ENCODE measurements at regions not wholly inside any gene's neighbourhood (a gene's known extent, or its start where the extent isn't known, plus 50 kb on each side); places are given as distances from the start of the nearest gene placed in this dataset.

DNA sequence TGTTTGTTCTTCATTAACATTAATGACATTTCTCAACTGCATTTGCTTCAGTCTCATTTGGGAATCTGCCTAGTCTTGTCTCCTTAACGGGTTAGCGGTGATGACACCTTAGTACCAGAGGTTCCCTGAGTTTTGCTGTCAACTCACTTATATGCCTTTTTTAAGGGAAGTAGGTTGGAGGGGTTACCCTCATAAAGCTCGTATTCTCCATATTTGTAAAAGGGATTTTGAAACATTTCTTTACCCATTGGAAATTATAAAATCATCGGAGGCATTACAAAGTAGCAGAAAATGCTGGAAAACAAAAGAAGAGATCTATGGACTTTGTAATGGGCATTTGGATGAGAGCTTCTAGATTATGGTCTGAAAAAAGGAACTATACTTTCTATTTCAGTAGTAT, 88.7 kb upstream of the PRDM1 start:
- DNase-seq (ENCODE audit: low read depth, low spot score), result no peak
- H3K9ac ChIP-seq (ENCODE audit: insufficient read length, low read depth), result no peak overlapping the region
- no peaks in the 10 kb centered on the region for H3K4me1 ChIP-seq (ENCODE audit: insufficient read depth, insufficient read length)
- peaks cover 57% of the 10 kb centered on the region for H3K27me3 ChIP-seq (ENCODE audit: insufficient read depth, insufficient read length)
- TF ChIP-seq SUZ12 (IDR thresholded peaks at IDR 0.05; ENCODE audit: extremely low read depth, insufficient read depth, insufficient read length) (no peak), ZNF274 (IDR thresholded peaks at IDR 0.05; ENCODE audit: low read depth, low read length) (no peak), YY1 (IDR thresholded peaks at IDR 0.05; ENCODE audit: insufficient read depth, insufficient read length) (no peak)
- H3K4me3 ChIP-seq (ENCODE audit: insufficient read length, low read depth), result no peak overlapping the region
- no peaks in the 10 kb centered on the region for H3K9me3 ChIP-seq (ENCODE audit: insufficient read depth, low read length)
- H3K36me3 ChIP-seq (ENCODE audit: insufficient read depth, insufficient read length, low read length), result no peaks in the 10 kb centered on the region

DNA sequence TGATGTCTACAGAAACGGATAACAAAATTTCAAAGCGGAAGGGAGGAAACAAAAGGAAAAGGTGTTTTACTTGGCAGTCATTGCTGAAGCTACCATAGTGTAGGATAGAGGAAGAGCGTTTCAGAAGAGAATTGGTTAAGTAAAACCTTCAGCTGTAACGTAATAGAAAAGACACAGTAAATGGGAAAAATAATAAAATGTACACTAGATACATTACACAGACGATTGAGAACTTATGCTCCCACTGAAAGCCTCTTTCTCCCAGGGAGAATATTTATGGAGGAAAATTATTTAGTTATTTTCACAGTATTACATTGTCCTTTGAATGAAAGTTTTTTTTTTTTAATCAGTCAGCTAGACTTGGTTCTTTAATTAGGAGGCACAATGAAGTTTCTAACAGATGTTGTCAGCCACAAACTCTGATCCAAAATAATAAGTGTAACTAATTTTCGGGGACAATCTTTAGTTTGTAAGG, 90.7 kb upstream of the PRDM1 start:
- no peaks in the 10 kb centered on the region for H3K4me1 ChIP-seq (ENCODE audit: insufficient read depth, insufficient read length)
- peaks cover 76% of the 10 kb centered on the region for H3K27me3 ChIP-seq (ENCODE audit: insufficient read depth, insufficient read length)
- no peaks in the 10 kb centered on the region for H3K9me3 ChIP-seq (ENCODE audit: insufficient read depth, low read length)
- no peak for DNase-seq (ENCODE audit: low read depth, low spot score)
- no peak overlapping the region for H3K9ac ChIP-seq (ENCODE audit: insufficient read length, low read depth)
- H3K4me3 ChIP-seq (ENCODE audit: insufficient read length, low read depth), result peak overlapping the region; percentile 6
- no peaks in the 10 kb centered on the region for H3K36me3 ChIP-seq (ENCODE audit: insufficient read depth, insufficient read length, low read length)
- TF ChIP-seq YY1 (IDR thresholded peaks at IDR 0.05; ENCODE audit: insufficient read depth, insufficient read length) (no peak), ZNF274 (IDR thresholded peaks at IDR 0.05; ENCODE audit: low read depth, low read length) (no peak), SUZ12 (IDR thresholded peaks at IDR 0.05; ENCODE audit: extremely low read depth, insufficient read depth, insufficient read length) (no peak)

DNA sequence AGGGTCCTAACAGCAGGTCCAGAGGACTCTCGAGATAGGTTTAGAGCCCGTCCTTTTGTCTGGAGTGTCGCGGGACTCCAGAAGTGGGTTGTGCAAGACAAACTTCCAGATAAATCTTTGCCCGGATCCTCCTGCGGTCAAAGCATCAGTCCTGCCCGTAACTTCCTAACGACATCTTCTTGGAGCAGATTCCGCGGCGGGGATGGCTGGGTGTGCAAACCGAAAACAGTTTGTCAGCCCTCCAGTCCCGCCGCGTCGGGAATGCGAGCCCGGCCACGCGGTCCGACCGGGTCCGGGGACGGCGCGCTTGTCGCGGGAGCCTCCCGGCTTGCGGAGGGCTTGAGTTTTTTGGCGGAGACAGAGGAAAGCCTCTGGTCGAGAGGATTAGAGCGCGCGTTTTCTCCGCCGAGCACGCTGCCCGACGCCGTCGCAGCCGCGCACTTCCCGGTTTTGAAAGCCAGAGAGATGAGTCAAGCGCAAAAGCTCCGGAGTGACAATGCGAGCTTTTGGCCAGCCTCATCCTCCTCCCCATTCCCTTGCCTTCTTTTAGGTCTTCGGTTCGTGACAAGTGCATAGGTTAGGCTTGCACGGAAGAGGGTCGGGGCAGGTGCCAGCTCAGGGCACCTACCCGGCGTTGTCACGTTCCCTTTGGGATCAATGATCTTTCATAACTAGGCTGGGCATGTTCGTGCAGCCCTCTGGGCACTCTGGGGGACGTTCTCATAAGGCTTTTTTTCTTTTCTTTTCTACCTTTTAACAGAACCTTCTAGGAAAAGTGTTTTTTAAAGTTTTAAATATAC, 91.3 kb upstream of the PRDM1 start:
- Histone ChIP-seq H3K9me3 (ENCODE audit: insufficient read depth, low read length) (no peaks in the 10 kb centered on the region), H3K27me3 (ENCODE audit: insufficient read depth, insufficient read length) (peaks cover 83% of the 10 kb centered on the region), H3K9ac (ENCODE audit: insufficient read length, low read depth) (peak overlapping the region; percentile 56), H3K4me3 (ENCODE audit: insufficient read length, low read depth) (peak overlapping the region; percentile 45), H3K36me3 (ENCODE audit: insufficient read depth, insufficient read length, low read length) (no peaks in the 10 kb centered on the region), H3K4me1 (ENCODE audit: insufficient read depth, insufficient read length) (no peaks in the 10 kb centered on the region)
- DNase-seq (ENCODE audit: low read depth, low spot score), result no peak
- TF ChIP-seq ZNF274 (IDR thresholded peaks at IDR 0.05; ENCODE audit: low read depth, low read length), result no peak
- TF ChIP-seq SUZ12 (IDR thresholded peaks at IDR 0.05; ENCODE audit: extremely low read depth, insufficient read depth, insufficient read length), result no peak
- no peak for TF ChIP-seq YY1 (IDR thresholded peaks at IDR 0.05; ENCODE audit: insufficient read depth, insufficient read length)

DNA sequence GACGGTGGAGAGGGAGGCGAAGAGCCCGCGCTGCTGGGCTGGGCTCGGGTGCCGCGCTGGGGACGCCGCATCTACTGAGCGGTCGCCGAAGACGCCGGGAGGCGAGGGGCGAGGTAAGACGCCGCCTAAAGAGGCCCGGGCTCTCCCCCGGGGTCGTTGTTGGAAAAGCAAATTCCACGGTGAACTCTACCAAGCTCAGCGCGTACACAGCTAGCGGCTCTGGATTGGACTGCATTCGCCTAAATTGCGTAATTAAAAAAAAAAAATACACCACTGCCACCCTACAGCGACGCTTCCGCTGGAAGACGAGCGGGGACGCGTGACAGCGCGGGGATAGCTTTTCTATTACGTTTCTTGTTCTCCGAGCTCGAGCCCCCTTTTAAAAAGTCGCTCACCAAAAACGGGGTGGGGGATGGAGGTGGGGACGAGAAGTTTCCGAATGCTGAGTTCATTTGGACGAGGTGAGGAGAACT, 92.0 kb upstream of the PRDM1 start:
- peak overlapping the region; percentile 56 for H3K9ac ChIP-seq (ENCODE audit: insufficient read length, low read depth)
- TF ChIP-seq YY1 (IDR thresholded peaks at IDR 0.05; ENCODE audit: insufficient read depth, insufficient read length) (no peak), ZNF274 (IDR thresholded peaks at IDR 0.05; ENCODE audit: low read depth, low read length) (no peak), SUZ12 (IDR thresholded peaks at IDR 0.05; ENCODE audit: extremely low read depth, insufficient read depth, insufficient read length) (no peak)
- no peak for DNase-seq (ENCODE audit: low read depth, low spot score)
- H3K4me1 ChIP-seq (ENCODE audit: insufficient read depth, insufficient read length), result no peaks in the 10 kb centered on the region
- no peaks in the 10 kb centered on the region for H3K36me3 ChIP-seq (ENCODE audit: insufficient read depth, insufficient read length, low read length)
- H3K4me3 ChIP-seq (ENCODE audit: insufficient read length, low read depth), result peak overlapping the region; percentile 45
- peaks cover 89% of the 10 kb centered on the region for H3K27me3 ChIP-seq (ENCODE audit: insufficient read depth, insufficient read length)
- no peaks in the 10 kb centered on the region for H3K9me3 ChIP-seq (ENCODE audit: insufficient read depth, low read length)

DNA sequence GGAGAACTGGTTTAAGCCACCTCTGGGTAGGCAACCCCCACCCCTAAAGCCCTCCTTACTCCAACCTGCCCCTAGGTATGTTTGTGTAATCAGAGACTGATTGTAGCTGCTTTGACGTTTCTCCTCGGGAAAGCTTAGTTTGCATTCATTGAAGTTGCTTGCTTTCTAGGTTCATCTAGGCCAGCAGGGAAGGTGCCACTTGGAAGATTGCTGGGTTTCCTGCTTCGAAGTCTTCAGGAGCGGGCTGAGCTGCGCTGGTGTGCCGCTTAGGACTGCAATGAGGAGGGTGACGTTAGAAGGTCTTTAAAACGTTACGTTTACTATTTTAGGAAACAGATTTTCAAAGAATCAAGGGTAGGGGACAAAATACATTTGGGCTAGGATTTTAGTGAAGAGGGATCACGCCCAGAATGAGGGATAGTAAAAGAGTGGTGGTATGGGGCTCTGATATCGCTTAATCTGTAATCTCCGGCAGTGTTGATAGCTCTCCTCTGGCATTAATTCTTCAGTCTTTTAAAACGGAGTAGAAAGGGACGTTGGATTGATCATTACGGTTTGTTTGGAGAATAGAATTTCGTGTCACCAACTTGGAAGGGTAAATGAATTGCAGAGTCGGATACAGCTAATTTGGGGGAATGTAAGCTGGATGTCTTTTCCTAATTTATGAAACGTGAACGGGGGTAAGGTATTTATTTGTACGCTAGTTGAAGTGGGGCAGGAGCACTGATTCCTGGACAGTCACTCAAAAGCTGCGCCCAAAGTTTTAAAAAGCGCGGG, 92.6 kb upstream of the PRDM1 start:
- peaks cover 95% of the 10 kb centered on the region for H3K27me3 ChIP-seq (ENCODE audit: insufficient read depth, insufficient read length)
- H3K4me1 ChIP-seq (ENCODE audit: insufficient read depth, insufficient read length), result no peaks in the 10 kb centered on the region
- TF ChIP-seq YY1 (IDR thresholded peaks at IDR 0.05; ENCODE audit: insufficient read depth, insufficient read length) (no peak), SUZ12 (IDR thresholded peaks at IDR 0.05; ENCODE audit: extremely low read depth, insufficient read depth, insufficient read length) (no peak), ZNF274 (IDR thresholded peaks at IDR 0.05; ENCODE audit: low read depth, low read length) (no peak)
- H3K4me3 ChIP-seq (ENCODE audit: insufficient read length, low read depth), result peak overlapping the region; percentile 45
- no peaks in the 10 kb centered on the region for H3K9me3 ChIP-seq (ENCODE audit: insufficient read depth, low read length)
- DNase-seq (ENCODE audit: low read depth, low spot score), result no peak
- peak overlapping the region; percentile 56 for H3K9ac ChIP-seq (ENCODE audit: insufficient read length, low read depth)
- H3K36me3 ChIP-seq (ENCODE audit: insufficient read depth, insufficient read length, low read length), result no peaks in the 10 kb centered on the region

DNA sequence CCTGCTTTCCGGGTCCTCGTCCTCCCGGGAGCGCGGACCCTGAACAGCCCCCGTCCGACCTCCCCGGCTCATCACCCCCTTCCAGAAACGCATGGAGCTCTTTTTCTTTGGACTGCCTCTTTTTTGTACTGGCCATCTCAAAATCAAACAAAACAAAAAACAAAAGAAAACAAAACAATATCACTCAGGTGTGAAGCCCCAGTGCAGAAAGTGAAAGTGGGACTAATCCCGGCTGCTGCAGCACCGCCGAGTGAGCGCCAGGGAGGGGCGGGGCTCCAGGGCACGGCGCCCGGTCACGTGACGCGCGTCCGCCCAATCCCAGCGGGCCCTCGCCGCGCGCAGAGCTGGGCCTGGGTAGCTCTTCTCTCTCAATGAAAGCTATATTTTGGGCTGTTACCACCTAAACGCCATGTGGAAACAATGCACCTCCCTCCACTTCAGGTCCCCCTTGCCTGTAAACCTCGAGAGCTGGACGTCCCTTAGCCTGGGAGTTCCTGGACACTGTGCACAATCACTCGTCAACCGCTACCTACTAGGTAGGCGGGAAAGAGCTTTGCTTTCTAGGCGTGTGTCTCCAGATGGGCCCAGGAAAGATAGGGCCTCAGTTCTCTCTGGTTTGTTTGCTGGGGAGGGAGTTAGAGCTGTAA, 93.7 kb upstream of the PRDM1 start:
- no peaks in the 10 kb centered on the region for H3K36me3 ChIP-seq (ENCODE audit: insufficient read depth, insufficient read length, low read length)
- peaks cover 97% of the 10 kb centered on the region for H3K27me3 ChIP-seq (ENCODE audit: insufficient read depth, insufficient read length)
- no peak for DNase-seq (ENCODE audit: low read depth, low spot score)
- H3K9ac ChIP-seq (ENCODE audit: insufficient read length, low read depth), result peak overlapping the region; percentile 16
- peak overlapping the region; percentile 39 for H3K4me3 ChIP-seq (ENCODE audit: insufficient read length, low read depth)
- H3K4me1 ChIP-seq (ENCODE audit: insufficient read depth, insufficient read length), result no peaks in the 10 kb centered on the region
- no peaks in the 10 kb centered on the region for H3K9me3 ChIP-seq (ENCODE audit: insufficient read depth, low read length)
- no peak for TF ChIP-seq SUZ12 (IDR thresholded peaks at IDR 0.05; ENCODE audit: extremely low read depth, insufficient read depth, insufficient read length)
- TF ChIP-seq ZNF274 (IDR thresholded peaks at IDR 0.05; ENCODE audit: low read depth, low read length), result no peak
- no peak for TF ChIP-seq YY1 (IDR thresholded peaks at IDR 0.05; ENCODE audit: insufficient read depth, insufficient read length)
